DND-41 (cell line): ENCODE measurements at regions not wholly inside any gene's neighbourhood (a gene's known extent, or its start where the extent isn't known, plus 50 kb on each side); places are given as distances from the start of the nearest gene placed in this dataset.

Experiments
- EZH2 ChIP-seq: IDR thresholded peaks from 3 replicates; pipeline ENCODE4 v1.6.1; 2012; ENCODE audit warnings: borderline replicate concordance, low read depth, mild to moderate bottlenecking, moderate library complexity, low read length, inconsistent platforms; ENCODE audit not compliant: severe bottlenecking
- TF ChIP-seq, protein P1 (sequence below): IDR thresholded peaks from 2 replicates; pipeline ENCODE4 v1.5.1; 2012; ENCODE audit warnings: borderline replicate concordance, low read length, moderate library complexity, mild to moderate bottlenecking; ENCODE audit not compliant: poor library complexity, severe bottlenecking; ENCODE audit errors: extremely low read depth

DNA sequence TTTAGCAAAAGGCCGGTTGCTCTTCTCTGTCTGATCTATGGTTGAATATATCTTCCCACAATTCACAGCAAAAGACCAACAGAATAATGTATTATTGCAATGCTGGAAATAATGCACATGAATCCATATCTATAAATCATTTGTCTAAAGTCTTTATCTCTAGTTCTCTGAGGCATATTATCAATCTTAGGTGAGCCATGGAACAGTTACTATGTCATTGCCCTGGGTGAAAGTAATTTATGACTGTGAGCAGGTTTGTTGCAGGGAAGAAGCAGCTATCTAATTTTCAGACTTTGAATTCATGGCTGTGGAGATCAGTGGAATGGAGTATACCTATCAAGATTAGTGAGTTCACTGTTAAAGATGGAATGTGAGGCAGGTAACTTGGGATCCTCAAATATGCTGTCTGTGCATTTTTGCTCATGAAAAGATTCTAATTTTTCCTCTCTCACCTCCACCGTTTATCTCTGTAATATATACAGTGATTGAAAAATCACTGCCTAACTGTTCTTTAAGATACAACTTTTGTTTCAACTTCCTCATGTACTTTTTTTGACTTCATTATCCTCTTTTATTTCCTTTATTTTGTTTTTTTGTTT, 256.8 kb upstream of the ARSJ start:
- TF ChIP-seq, protein P1, sequence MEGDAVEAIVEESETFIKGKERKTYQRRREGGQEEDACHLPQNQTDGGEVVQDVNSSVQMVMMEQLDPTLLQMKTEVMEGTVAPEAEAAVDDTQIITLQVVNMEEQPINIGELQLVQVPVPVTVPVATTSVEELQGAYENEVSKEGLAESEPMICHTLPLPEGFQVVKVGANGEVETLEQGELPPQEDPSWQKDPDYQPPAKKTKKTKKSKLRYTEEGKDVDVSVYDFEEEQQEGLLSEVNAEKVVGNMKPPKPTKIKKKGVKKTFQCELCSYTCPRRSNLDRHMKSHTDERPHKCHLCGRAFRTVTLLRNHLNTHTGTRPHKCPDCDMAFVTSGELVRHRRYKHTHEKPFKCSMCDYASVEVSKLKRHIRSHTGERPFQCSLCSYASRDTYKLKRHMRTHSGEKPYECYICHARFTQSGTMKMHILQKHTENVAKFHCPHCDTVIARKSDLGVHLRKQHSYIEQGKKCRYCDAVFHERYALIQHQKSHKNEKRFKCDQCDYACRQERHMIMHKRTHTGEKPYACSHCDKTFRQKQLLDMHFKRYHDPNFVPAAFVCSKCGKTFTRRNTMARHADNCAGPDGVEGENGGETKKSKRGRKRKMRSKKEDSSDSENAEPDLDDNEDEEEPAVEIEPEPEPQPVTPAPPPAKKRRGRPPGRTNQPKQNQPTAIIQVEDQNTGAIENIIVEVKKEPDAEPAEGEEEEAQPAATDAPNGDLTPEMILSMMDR: no peak
- TF ChIP-seq EZH2: no peak
